Activated T-cell treated with anti-CD3 and anti-CD28 coated beads, Interleukin-2, amount 50 U/mL, for 72 hours (primary cell): ENCODE measurements at regions not wholly inside any gene's neighbourhood (a gene's known extent, or its start where the extent isn't known, plus 50 kb on each side); places are given as distances from the start of the nearest gene placed in this dataset.

Experiments used
- ATAC-seq, 2 donors: fragments of 150-1000 bp; cut with Tn5 transposase; replicated peaks in 1 of 2; 2 replicates each; pipeline ENCODE4 v1.10.0; 2021; ENCODE audit warnings: moderate library complexity in 2 of 2, mild to moderate bottlenecking in 1 of 2
- DNase-seq, 2 donors: peaks; one replicate each; pipeline ENCODE4 v3.0.0; 2021 to 2022; ENCODE audit warnings: mixed read lengths in 1 of 2
- H3K27ac Mint-ChIP-seq: one replicate; pipeline ENCODE4 v1.8.0; 2022; ENCODE audit warnings: mild to moderate bottlenecking, moderate library complexity, mixed read lengths
- H3K27me3 Mint-ChIP-seq: one replicate; pipeline ENCODE4 v1.8.0; 2022; ENCODE audit warnings: low read depth, mixed read lengths
- H3K36me3 Mint-ChIP-seq, 2 donors: one replicate each; pipeline ENCODE4 v1.8.0; 2022; ENCODE audit warnings: mixed read lengths in 2 of 2, mild to moderate bottlenecking in 1 of 2; ENCODE audit not compliant: insufficient read depth in 2 of 2
- H3K4me1 Mint-ChIP-seq: one replicate; pipeline ENCODE4 v1.8.0; 2022; ENCODE audit warnings: low read depth, mixed read lengths
- H3K4me3 Mint-ChIP-seq, 2 donors: one replicate each; pipeline ENCODE4 v1.8.0; 2022; ENCODE audit warnings: mild to moderate bottlenecking in 2 of 2, mixed read lengths in 2 of 2, moderate library complexity in 2 of 2
- H3K9me3 Mint-ChIP-seq, 2 donors: one replicate each; pipeline ENCODE4 v1.8.0; 2022; ENCODE audit warnings: mixed read lengths in 2 of 2

GRCh38 chr19:28428663-28429348 is 784.1 kb downstream of the UQCRFS1 start:
- H3K4me3 Mint-ChIP-seq, result no peak overlapping the region
- no peak for ATAC-seq
- H3K9me3 Mint-ChIP-seq, result peaks cover 0 to 2% of the 10 kb centered on the region in 2 donors
- H3K36me3 Mint-ChIP-seq, result no peaks in the 10 kb centered on the region
- no peak overlapping the region for H3K27ac Mint-ChIP-seq
- no peak for DNase-seq
- no peaks in the 10 kb centered on the region for H3K27me3 Mint-ChIP-seq
- no peaks in the 10 kb centered on the region for H3K4me1 Mint-ChIP-seq

- H3K4me3 Mint-ChIP-seq, result no peak overlapping the region
- peaks cover 0 to 2% of the 10 kb centered on the region in 2 donors for H3K9me3 Mint-ChIP-seq
- H3K27ac Mint-ChIP-seq, result no peak overlapping the region
- ATAC-seq (no peak), DNase-seq (no peak)
- H3K36me3 Mint-ChIP-seq, result no peaks in the 10 kb centered on the region
- no peaks in the 10 kb centered on the region for H3K4me1 Mint-ChIP-seq
- H3K27me3 Mint-ChIP-seq, result no peaks in the 10 kb centered on the region
Observed at GRCh38 chr19:28427376-28428083, 785.4 kb downstream of the UQCRFS1 start.

- Mint-ChIP-seq H3K4me3 (no peak overlapping the region), H3K27ac (no peak overlapping the region), H3K4me1 (no peaks in the 10 kb centered on the region), H3K36me3 (no peaks in the 10 kb centered on the region), H3K9me3 (no peaks in the 10 kb centered on the region), H3K27me3 (peaks cover 6% of the 10 kb centered on the region)
- DNase-seq (no peak), ATAC-seq (no peak)
Observed at GRCh38 chr19:28426730-28427225, 786.2 kb downstream of the UQCRFS1 start.

GRCh38 chr19:28426110-28426729 is 786.7 kb downstream of the UQCRFS1 start:
- Mint-ChIP-seq H3K4me3 (no peak overlapping the region), H3K4me1 (no peaks in the 10 kb centered on the region), H3K27ac (no peak overlapping the region), H3K27me3 (peaks cover 7% of the 10 kb centered on the region), H3K9me3 (no peaks in the 10 kb centered on the region), H3K36me3 (no peaks in the 10 kb centered on the region)
- no peak for ATAC-seq
- DNase-seq, result no peak

GRCh38 chr19:28425046-28425931 is 787.7 kb downstream of the UQCRFS1 start:
- ATAC-seq (no peak), DNase-seq (no peak)
- no peaks in the 10 kb centered on the region for H3K36me3 Mint-ChIP-seq
- H3K4me3 Mint-ChIP-seq, result no peak overlapping the region
- no peaks in the 10 kb centered on the region for H3K4me1 Mint-ChIP-seq
- H3K27ac Mint-ChIP-seq, result no peak overlapping the region
- peaks cover 7% of the 10 kb centered on the region for H3K27me3 Mint-ChIP-seq
- H3K9me3 Mint-ChIP-seq, result no peaks in the 10 kb centered on the region

- H3K4me3 Mint-ChIP-seq, result no peak overlapping the region
- H3K27ac Mint-ChIP-seq, result no peak overlapping the region
- DNase-seq, result no peak
- H3K4me1 Mint-ChIP-seq, result no peaks in the 10 kb centered on the region
- H3K36me3 Mint-ChIP-seq, result no peaks in the 10 kb centered on the region
- ATAC-seq, result no peak
- peaks cover 7% of the 10 kb centered on the region for H3K27me3 Mint-ChIP-seq
- no peaks in the 10 kb centered on the region for H3K9me3 Mint-ChIP-seq
Observed at GRCh38 chr19:28424662-28425045, 788.3 kb downstream of the UQCRFS1 start.

GRCh38 chr19:28424077-28424476 is 788.9 kb downstream of the UQCRFS1 start:
- Mint-ChIP-seq H3K9me3 (no peaks in the 10 kb centered on the region), H3K27me3 (peaks cover 7% of the 10 kb centered on the region), H3K4me1 (no peaks in the 10 kb centered on the region), H3K4me3 (no peak overlapping the region), H3K36me3 (no peaks in the 10 kb centered on the region), H3K27ac (no peak overlapping the region)
- ATAC-seq (no peak), DNase-seq (no peak)

GRCh38 chr19:28422791-28423650 is 789.9 kb downstream of the UQCRFS1 start:
- H3K27me3 Mint-ChIP-seq, result peaks cover 7% of the 10 kb centered on the region
- H3K9me3 Mint-ChIP-seq, result no peaks in the 10 kb centered on the region
- DNase-seq (no peak), ATAC-seq (no peak)
- H3K27ac Mint-ChIP-seq, result no peak overlapping the region
- H3K36me3 Mint-ChIP-seq, result no peaks in the 10 kb centered on the region
- no peaks in the 10 kb centered on the region for H3K4me1 Mint-ChIP-seq
- H3K4me3 Mint-ChIP-seq, result no peak overlapping the region

GRCh38 chr19:28422046-28422445 is 790.9 kb downstream of the UQCRFS1 start:
- Mint-ChIP-seq H3K4me3 (no peak overlapping the region), H3K4me1 (no peaks in the 10 kb centered on the region), H3K27ac (no peak overlapping the region), H3K27me3 (peaks cover 7% of the 10 kb centered on the region), H3K36me3 (no peaks in the 10 kb centered on the region), H3K9me3 (no peaks in the 10 kb centered on the region)
- DNase-seq (no peak), ATAC-seq (no peak)

- Mint-ChIP-seq H3K36me3 (no peaks in the 10 kb centered on the region), H3K4me3 (no peak overlapping the region), H3K27ac (no peak overlapping the region), H3K4me1 (no peaks in the 10 kb centered on the region), H3K9me3 (no peaks in the 10 kb centered on the region), H3K27me3 (peaks cover 7% of the 10 kb centered on the region)
- no peak for DNase-seq
- ATAC-seq, result no peak
Observed at GRCh38 chr19:28420811-28421550, 792.0 kb downstream of the UQCRFS1 start.

- ATAC-seq (no peak), DNase-seq (no peak)
- Mint-ChIP-seq H3K36me3 (no peaks in the 10 kb centered on the region), H3K4me3 (no peak overlapping the region), H3K27me3 (peaks cover 7% of the 10 kb centered on the region), H3K4me1 (no peaks in the 10 kb centered on the region), H3K27ac (no peak overlapping the region), H3K9me3 (no peaks in the 10 kb centered on the region)
Observed at GRCh38 chr19:28419312-28419711, 793.6 kb downstream of the UQCRFS1 start.

- DNase-seq (no peak), ATAC-seq (no peak)
- peaks cover 7% of the 10 kb centered on the region for H3K27me3 Mint-ChIP-seq
- H3K4me1 Mint-ChIP-seq, result no peaks in the 10 kb centered on the region
- H3K27ac Mint-ChIP-seq, result no peak overlapping the region
- no peak overlapping the region for H3K4me3 Mint-ChIP-seq
- no peaks in the 10 kb centered on the region for H3K9me3 Mint-ChIP-seq
- no peaks in the 10 kb centered on the region for H3K36me3 Mint-ChIP-seq
Observed at GRCh38 chr19:28417361-28417760, 795.6 kb downstream of the UQCRFS1 start.
